Prostate gland (tissue), 2 donors: ENCODE measurements at regions not wholly inside any gene's neighbourhood (a gene's known extent, or its start where the extent isn't known, plus 50 kb on each side); places are given as distances from the start of the nearest gene placed in this dataset.

Experiments used
- DNase-seq: peaks from one replicate; pipeline ENCODE4 v3.0.0-alpha.2; 2019; ENCODE audit warnings: low spot score
- H3K27ac ChIP-seq, 2 donors: fragments of 200-600 bp; sonication (generic); 2 replicates each; pipeline ENCODE4 v1.5.1; 2017 to 2019
- H3K27me3 ChIP-seq: fragments of 200-600 bp; sonication (generic); replicated peaks from 2 replicates; pipeline ENCODE4 v1.5.1; 2019; ENCODE audit not compliant: insufficient read depth
- H3K36me3 ChIP-seq, 2 donors: fragments of 200-600 bp; sonication (generic); 1 replicate in 1 of 2; 2 replicates in 1 of 2; pipeline versions ENCODE4 v1.5.1 to v1.8.1; 2017 to 2019
- H3K4me1 ChIP-seq: fragments of 200-600 bp; sonication (generic); replicated peaks from 2 replicates; pipeline ENCODE4 v1.5.1; 2019
- H3K4me3 ChIP-seq, 2 donors: fragments of 200-600 bp; sonication (generic); 2 replicates each; pipeline ENCODE4 v1.5.1; 2017 to 2019
- H3K9me3 ChIP-seq: fragments of 200-600 bp; sonication (generic); 2 replicates; pipeline ENCODE4 v1.5.1; 2017
- POLR2A ChIP-seq: fragments of 450-650 bp; IDR thresholded peaks from one replicate; pipeline ENCODE4 v1.6.1; 2016; ENCODE audit warnings: antibody characterized with exemption, mild to moderate bottlenecking
- POLR2AphosphoS5 ChIP-seq: sonication (generic); formaldehyde crosslinking; IDR thresholded peaks from one replicate; pipeline ENCODE4 v1.6.1; 2017; ENCODE audit warnings: antibody characterized with exemption
- WGBS: methylation state at CpG from one replicate; pipeline ENCODE4 v1.1.5; 2018; 5-methylcytosine and 5-hydroxymethylcytosine counted together
- intact Hi-C: fragments of 100-400 bp; cut with DNase I; formaldehyde crosslinking; loops from one replicate; pipeline ENCODE4 v1.14.2; 2022
- TF ChIP-seq, protein P1 (sequence below), 4 experiments: fragments of 200-600 bp in 2 of 4; fragments of 450-650 bp in 2 of 4; sonication (generic) in 2 of 4; IDR thresholded peaks; 1 replicate in 3 of 4; 2 replicates in 1 of 4; pipeline ENCODE4 v1.5.1; 2016 to 2019; ENCODE audit warnings: antibody characterized with exemption in 4 of 4, mild to moderate bottlenecking in 2 of 4, moderate library complexity in 2 of 4

DNA sequence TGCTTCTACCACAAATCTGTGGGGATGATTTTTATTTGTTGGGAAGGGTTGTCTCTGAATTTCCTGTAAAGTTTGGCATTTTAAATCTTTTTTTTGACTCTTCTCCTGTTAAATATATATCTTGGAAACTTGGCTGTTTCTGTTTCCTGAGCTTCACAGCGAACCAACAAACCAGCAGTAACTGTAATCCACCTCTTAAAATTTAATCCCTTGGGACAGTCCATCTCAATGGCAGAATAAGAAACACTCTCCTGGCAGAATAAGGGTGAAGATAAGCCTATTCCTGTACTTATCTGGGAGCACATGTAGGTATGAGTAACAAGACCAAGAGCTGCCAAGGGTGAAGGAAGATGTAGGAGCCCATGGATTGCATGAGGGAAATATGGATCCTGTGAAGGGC, 73.1 kb upstream of the RPS23 start:
- Histone ChIP-seq H3K36me3 (no peaks in the 10 kb centered on the region), H3K4me3 (no peak overlapping the region), H3K27me3 (no peaks in the 10 kb centered on the region), H3K27ac (no peak overlapping the region), H3K9me3 (no peaks in the 10 kb centered on the region), H3K4me1 (no peaks in the 10 kb centered on the region)
- whole genome bisulfite sequencing: 87% methylated on average over 1 of the region's 1 CpG
- TF ChIP-seq POLR2A (no peak), POLR2AphosphoS5 (no peak)
- TF ChIP-seq, protein P1, sequence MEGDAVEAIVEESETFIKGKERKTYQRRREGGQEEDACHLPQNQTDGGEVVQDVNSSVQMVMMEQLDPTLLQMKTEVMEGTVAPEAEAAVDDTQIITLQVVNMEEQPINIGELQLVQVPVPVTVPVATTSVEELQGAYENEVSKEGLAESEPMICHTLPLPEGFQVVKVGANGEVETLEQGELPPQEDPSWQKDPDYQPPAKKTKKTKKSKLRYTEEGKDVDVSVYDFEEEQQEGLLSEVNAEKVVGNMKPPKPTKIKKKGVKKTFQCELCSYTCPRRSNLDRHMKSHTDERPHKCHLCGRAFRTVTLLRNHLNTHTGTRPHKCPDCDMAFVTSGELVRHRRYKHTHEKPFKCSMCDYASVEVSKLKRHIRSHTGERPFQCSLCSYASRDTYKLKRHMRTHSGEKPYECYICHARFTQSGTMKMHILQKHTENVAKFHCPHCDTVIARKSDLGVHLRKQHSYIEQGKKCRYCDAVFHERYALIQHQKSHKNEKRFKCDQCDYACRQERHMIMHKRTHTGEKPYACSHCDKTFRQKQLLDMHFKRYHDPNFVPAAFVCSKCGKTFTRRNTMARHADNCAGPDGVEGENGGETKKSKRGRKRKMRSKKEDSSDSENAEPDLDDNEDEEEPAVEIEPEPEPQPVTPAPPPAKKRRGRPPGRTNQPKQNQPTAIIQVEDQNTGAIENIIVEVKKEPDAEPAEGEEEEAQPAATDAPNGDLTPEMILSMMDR (IDR thresholded peaks at IDR 0.05): no peak
- intact Hi-C loops: loop anchor here (5.0 to 10.0 kb wide), 2 partner anchors 39 to 1124 kb away; partner anchors contain the start of gene VCAN
- DNase-seq: no peak

DNA sequence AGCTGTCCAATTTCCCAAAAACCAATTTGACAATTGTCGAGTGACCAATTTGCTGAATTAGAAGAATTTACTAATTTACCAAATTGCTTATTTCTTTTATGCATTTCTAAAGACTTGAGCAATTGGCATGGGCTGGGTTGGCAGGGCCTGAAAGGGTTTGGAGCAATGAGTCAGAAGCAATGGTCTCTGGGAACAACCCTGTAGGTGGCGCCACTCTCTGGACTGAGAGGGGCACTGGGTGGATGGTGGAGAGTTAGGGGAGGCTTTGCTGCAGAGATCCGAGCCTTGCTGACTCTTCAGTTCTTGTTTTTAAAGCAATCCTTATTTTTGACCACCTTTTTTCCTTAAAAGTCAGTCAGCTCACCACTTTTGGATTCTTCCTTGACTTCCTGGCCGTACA, 71.5 kb upstream of the RPS23 start:
- no peaks in the 10 kb centered on the region for H3K27me3 ChIP-seq
- H3K36me3 ChIP-seq: no peaks in the 10 kb centered on the region
- no peak overlapping the region for H3K27ac ChIP-seq
- H3K4me3 ChIP-seq: no peak overlapping the region
- no peak for DNase-seq
- H3K4me1 ChIP-seq: no peaks in the 10 kb centered on the region
- TF ChIP-seq POLR2AphosphoS5 (no peak), POLR2A (no peak)
- TF ChIP-seq, protein P1 (IDR thresholded peaks at IDR 0.05): no peak
- 88% methylated on average over 4 of the region's 4 CpGs for WGBS
- H3K9me3 ChIP-seq: no peaks in the 10 kb centered on the region
- intact Hi-C loops: loop anchor here (5.0 to 10.0 kb wide), 2 partner anchors 37 to 1125 kb away; partner anchors contain the start of gene VCAN

DNA sequence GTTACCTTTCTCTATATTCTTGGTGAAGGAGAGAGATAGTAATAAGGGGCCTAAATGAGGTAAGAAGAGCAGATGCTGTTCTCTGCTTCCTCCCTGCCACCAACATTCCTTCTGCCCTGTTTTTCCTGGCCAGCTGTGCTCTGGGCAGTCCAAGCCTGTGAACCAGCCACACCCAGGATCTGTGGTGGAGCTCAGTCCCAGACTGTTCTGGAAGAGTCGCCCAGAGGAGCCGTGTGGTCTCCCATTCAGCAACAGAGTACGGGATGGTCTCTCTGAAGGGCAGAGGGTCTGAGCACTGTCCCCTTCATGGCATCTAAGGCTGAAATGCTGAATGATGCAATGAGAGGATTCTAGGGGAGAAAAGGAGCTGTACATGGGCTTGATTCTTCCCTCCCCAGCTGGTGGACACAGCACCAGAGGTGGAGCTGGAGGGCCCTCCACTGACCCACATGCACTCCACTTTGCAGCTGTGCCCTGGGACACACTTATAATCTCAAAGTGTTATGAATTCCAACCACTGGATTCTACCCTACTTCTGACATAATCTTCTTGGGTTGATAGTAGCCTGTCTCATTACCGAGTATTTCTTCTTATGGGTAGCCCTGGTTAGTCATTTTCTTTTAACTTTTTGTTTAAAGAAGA, 70.8 kb upstream of the RPS23 start:
- intact Hi-C loops: no loop called here
- TF ChIP-seq POLR2AphosphoS5: no peak
- TF ChIP-seq, protein P1 (IDR thresholded peaks at IDR 0.05): no peak
- no peak for TF ChIP-seq POLR2A
- Histone ChIP-seq H3K27ac (no peak overlapping the region), H3K4me3 (no peak overlapping the region), H3K36me3 (no peaks in the 10 kb centered on the region), H3K9me3 (no peaks in the 10 kb centered on the region), H3K4me1 (no peaks in the 10 kb centered on the region), H3K27me3 (no peaks in the 10 kb centered on the region)
- 88% methylated on average over 4 of the region's 4 CpGs for WGBS
- DNase-seq: no peak

DNA sequence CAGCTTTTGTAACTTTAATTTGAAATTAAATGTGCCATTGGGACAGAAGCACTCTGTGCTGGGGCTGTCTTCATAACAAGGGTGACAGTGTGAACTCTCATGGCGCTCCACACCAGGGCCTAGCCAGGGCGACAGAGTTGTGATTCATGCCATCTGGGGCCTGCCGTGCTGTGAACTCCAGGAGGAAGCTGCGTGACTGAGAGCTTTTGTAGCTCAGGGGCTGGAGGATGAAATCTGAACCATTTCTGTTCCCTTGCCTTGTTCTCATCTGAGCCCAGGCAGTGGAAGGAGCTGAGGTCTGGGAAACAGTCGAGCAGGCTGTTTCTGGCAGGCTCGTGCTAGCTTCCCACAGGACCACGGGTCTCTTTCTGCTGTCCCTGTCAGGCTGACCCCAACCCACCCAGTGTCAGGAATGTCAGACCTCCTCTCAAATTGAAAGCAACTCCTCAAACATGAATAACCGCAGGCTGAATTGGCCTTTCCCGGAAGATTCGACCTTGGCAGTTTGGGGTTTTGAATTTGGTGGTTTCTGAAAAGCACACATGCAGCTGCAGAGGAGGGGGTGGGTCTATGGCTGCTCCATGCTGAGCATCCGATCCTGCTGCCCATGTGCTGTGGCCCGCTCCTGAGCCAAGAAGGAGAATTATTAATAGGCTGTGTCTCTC, 69.2 kb upstream of the RPS23 start:
- Histone ChIP-seq H3K27ac (no peak overlapping the region), H3K4me3 (no peak overlapping the region), H3K27me3 (no peaks in the 10 kb centered on the region), H3K4me1 (no peaks in the 10 kb centered on the region), H3K9me3 (no peaks in the 10 kb centered on the region), H3K36me3 (no peaks in the 10 kb centered on the region)
- DNase-seq: no peak
- intact Hi-C loops: no loop called here
- WGBS: 39% methylated on average over 12 of the region's 12 CpGs
- TF ChIP-seq, protein P1 (IDR thresholded peaks at IDR 0.05): no peak
- TF ChIP-seq POLR2AphosphoS5 (no peak), POLR2A (no peak)
